WTC11 (cell line): ENCODE measurements at regions not wholly inside any gene's neighbourhood (a gene's known extent, or its start where the extent isn't known, plus 50 kb on each side); places are given as distances from the start of the nearest gene placed in this dataset.

Source experiments
- ATAC-seq: fragments of 200-7000 bp; cut with Tn5 transposase; 2 replicates; pipeline ENCODE4 v1.10.0; 2021; ENCODE audit warnings: mild to moderate bottlenecking, moderate library complexity
- CTCF ChIA-PET: fragments of 300-600 bp; sonication (Branson Sonifier 250); formaldehyde crosslinking; loops from one replicate; lab custom pipeline; 2021; ENCODE audit warnings: antibody characterized with exemption; lab: Charles Lee
- POLR2A ChIA-PET: fragments of 350-600 bp; sonication (Branson Sonifier 250); formaldehyde crosslinking; loops from one replicate; lab custom pipeline; 2021; ENCODE audit warnings: antibody characterized with exemption; lab: Charles Lee
- DNase-seq: peaks from one replicate; pipeline ENCODE4 v3.0.0; 2021; ENCODE audit warnings: low spot score
- H3K27ac Mint-ChIP-seq: 2 replicates; pipeline ENCODE4 v1.8.0; 2021; ENCODE audit warnings: mixed read lengths
- H3K27me3 Mint-ChIP-seq: 2 replicates; pipeline ENCODE4 v1.8.0; 2021; ENCODE audit warnings: low read depth, mild to moderate bottlenecking, moderate library complexity, mixed read lengths
- H3K36me3 Mint-ChIP-seq: 2 replicates; pipeline ENCODE4 v1.8.0; 2021; ENCODE audit warnings: mixed read lengths
- H3K4me1 Mint-ChIP-seq: 2 replicates; pipeline ENCODE4 v1.8.0; 2022; ENCODE audit warnings: mixed read lengths
- H3K4me3 Mint-ChIP-seq: 2 replicates; pipeline ENCODE4 v1.8.0; 2021; ENCODE audit warnings: mild to moderate bottlenecking, moderate library complexity, mixed read lengths
- H3K9me3 Mint-ChIP-seq: 2 replicates; pipeline ENCODE4 v1.8.0; 2021; ENCODE audit warnings: mixed read lengths
- ATF1 ChIP-seq: sonication (generic); formaldehyde crosslinking; IDR thresholded peaks from 2 replicates; pipeline ENCODE4 v1.8.1; 2023; ENCODE audit warnings: mild to moderate bottlenecking, moderate library complexity, missing genetic modification reagents
- CREB1 ChIP-seq: sonication (generic); formaldehyde crosslinking; IDR thresholded peaks from 2 replicates; pipeline ENCODE4 v1.8.0; 2023; ENCODE audit warnings: mild to moderate bottlenecking, missing genetic modification reagents
- ELF4 ChIP-seq: sonication (generic); formaldehyde crosslinking; IDR thresholded peaks from 2 replicates; pipeline ENCODE4 v1.8.1; 2022; ENCODE audit warnings: low read depth, mild to moderate bottlenecking, moderate library complexity, missing genetic modification reagents
- ETV6 ChIP-seq: sonication (generic); formaldehyde crosslinking; IDR thresholded peaks from 2 replicates; pipeline ENCODE4 v1.8.1; 2022; ENCODE audit warnings: mild to moderate bottlenecking, missing genetic modification reagents
- NR2C2 ChIP-seq: sonication (generic); formaldehyde crosslinking; IDR thresholded peaks from 2 replicates; pipeline ENCODE4 v1.8.0; 2022; ENCODE audit warnings: mild to moderate bottlenecking, missing genetic modification reagents
- NR3C1 ChIP-seq: sonication (generic); formaldehyde crosslinking; conservative IDR thresholded peaks from 2 replicates; pipeline ENCODE4 v1.8.1; 2023; ENCODE audit warnings: low read depth, mild to moderate bottlenecking, missing genetic modification reagents
- SOX15 ChIP-seq: fragments of 250-450 bp; sonication (Bioruptor Pico); IDR thresholded peaks from 2 replicates; pipeline ENCODE4 v1.9.0; 2021; ENCODE audit warnings: mild to moderate bottlenecking
- ZNF121 ChIP-seq: sonication (generic); formaldehyde crosslinking; IDR thresholded peaks from 2 replicates; pipeline ENCODE4 v1.8.0; 2023; ENCODE audit warnings: missing genetic modification reagents
- ZNF263 ChIP-seq: sonication (generic); formaldehyde crosslinking; IDR thresholded peaks from 2 replicates; pipeline ENCODE4 v1.8.1; 2022; ENCODE audit warnings: low read depth, mild to moderate bottlenecking, moderate library complexity, missing genetic modification reagents
- ZNF317 ChIP-seq: sonication (generic); formaldehyde crosslinking; IDR thresholded peaks from 2 replicates; pipeline ENCODE4 v1.8.1; 2023; ENCODE audit warnings: low read depth, mild to moderate bottlenecking, moderate library complexity, missing genetic modification reagents, borderline replicate concordance
- ZNF396 ChIP-seq: fragments of 250-450 bp; sonication (Bioruptor Pico); IDR thresholded peaks from 2 replicates; pipeline ENCODE4 v1.8.0; 2021; ENCODE audit warnings: mild to moderate bottlenecking, moderate library complexity, borderline replicate concordance
- TF ChIP-seq, protein P1 (sequence below): sonication (generic); formaldehyde crosslinking; IDR thresholded peaks from 2 replicates; pipeline ENCODE4 v1.8.1; 2023; ENCODE audit warnings: mild to moderate bottlenecking, missing genetic modification reagents, moderate library complexity
- TF ChIP-seq, protein P2 (sequence below): sonication (generic); formaldehyde crosslinking; IDR thresholded peaks from 2 replicates; pipeline ENCODE4 v1.8.0; 2022; ENCODE audit warnings: mild to moderate bottlenecking, missing genetic modification reagents
- TF ChIP-seq, protein P3 (sequence below): fragments of 250-450 bp; sonication (Bioruptor Pico); IDR thresholded peaks from 2 replicates; pipeline ENCODE4 v1.9.0; 2021; ENCODE audit warnings: mild to moderate bottlenecking, borderline replicate concordance
- TF ChIP-seq, protein P4 (sequence below): sonication (generic); formaldehyde crosslinking; IDR thresholded peaks from 2 replicates; pipeline ENCODE4 v1.8.0; 2022; ENCODE audit warnings: mild to moderate bottlenecking, missing genetic modification reagents
- TF ChIP-seq, protein P5 (sequence below): sonication (generic); formaldehyde crosslinking; IDR thresholded peaks from 2 replicates; pipeline ENCODE4 v1.8.0; 2023; ENCODE audit warnings: missing genetic modification reagents
- TF ChIP-seq, protein P6 (sequence below): sonication (generic); formaldehyde crosslinking; IDR thresholded peaks from 2 replicates; pipeline ENCODE4 v1.8.1; 2023; ENCODE audit warnings: mild to moderate bottlenecking, missing genetic modification reagents, borderline replicate concordance

DNA sequence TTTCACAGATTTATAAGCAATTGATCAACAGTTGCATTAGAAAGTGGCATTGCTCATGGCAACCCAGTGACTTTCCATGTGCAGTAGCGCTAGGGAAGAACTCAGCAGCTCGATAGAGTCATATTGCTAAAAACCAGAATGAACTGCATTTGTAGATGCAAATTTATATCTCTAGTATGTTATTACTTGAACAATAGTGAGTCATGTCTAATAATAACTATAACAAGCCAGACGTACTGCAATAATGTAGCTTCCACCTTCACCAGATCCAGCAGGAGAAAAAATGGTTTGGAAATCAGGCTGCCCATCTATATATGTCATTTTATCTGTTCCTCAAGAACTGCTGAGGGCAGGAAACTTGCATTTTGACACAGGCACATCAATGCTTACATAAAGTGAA is 66.5 kb upstream of the FIGN start (continued):
- TF ChIP-seq, protein P1, sequence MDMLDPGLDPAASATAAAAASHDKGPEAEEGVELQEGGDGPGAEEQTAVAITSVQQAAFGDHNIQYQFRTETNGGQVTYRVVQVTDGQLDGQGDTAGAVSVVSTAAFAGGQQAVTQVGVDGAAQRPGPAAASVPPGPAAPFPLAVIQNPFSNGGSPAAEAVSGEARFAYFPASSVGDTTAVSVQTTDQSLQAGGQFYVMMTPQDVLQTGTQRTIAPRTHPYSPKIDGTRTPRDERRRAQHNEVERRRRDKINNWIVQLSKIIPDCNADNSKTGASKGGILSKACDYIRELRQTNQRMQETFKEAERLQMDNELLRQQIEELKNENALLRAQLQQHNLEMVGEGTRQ (CRISPR knock-in tag) = no peak
- TF ChIP-seq CREB1 (CRISPR knock-in tag) = no peak

DNA sequence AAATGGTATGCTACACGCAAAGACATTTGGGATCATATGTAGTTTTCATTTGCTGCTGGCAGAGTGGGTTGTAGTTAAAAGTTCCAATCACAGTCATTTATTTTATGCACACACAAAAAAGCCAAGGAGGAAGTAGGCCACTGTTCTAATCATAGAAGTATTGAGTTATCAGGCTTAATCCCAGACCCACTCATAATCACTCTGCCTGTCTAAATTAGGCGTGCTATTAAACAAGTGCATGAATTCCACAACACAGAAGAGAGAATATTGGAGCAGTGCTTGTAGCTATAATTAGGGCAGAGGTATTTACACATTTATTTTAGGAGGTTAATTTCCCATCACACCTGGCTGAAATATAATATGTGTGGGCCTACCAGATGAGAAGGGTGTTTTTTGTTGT is 65.7 kb upstream of the FIGN start:
- ChIA-PET CTCF (no interaction called here), POLR2A (no interaction called here)
- Mint-ChIP-seq H3K27me3 (no peaks in the 10 kb centered on the region), H3K4me1 (no peaks in the 10 kb centered on the region), H3K9me3 (no peaks in the 10 kb centered on the region), H3K4me3 (no peak overlapping the region), H3K36me3 (no peaks in the 10 kb centered on the region), H3K27ac (no peak overlapping the region)
- DNase-seq = no peak
- no peak for ATAC-seq
- TF ChIP-seq, protein P2, sequence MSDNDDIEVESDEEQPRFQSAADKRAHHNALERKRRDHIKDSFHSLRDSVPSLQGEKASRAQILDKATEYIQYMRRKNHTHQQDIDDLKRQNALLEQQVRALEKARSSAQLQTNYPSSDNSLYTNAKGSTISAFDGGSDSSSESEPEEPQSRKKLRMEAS (CRISPR knock-in tag) = no peak
- TF ChIP-seq ATF1 (CRISPR knock-in tag) (no peak), ZNF263 (CRISPR knock-in tag) (no peak), CREB1 (CRISPR knock-in tag) (no peak), ZNF121 (CRISPR knock-in tag) (no peak), NR3C1 (CRISPR knock-in tag) (no peak), ZNF396 (CRISPR knock-in tag) (no peak), NR2C2 (CRISPR knock-in tag) (no peak), ZNF317 (CRISPR knock-in tag) (no peak), SOX15 (CRISPR knock-in tag) (no peak), ETV6 (CRISPR knock-in tag) (no peak), ELF4 (no peak)
- TF ChIP-seq, protein P3, sequence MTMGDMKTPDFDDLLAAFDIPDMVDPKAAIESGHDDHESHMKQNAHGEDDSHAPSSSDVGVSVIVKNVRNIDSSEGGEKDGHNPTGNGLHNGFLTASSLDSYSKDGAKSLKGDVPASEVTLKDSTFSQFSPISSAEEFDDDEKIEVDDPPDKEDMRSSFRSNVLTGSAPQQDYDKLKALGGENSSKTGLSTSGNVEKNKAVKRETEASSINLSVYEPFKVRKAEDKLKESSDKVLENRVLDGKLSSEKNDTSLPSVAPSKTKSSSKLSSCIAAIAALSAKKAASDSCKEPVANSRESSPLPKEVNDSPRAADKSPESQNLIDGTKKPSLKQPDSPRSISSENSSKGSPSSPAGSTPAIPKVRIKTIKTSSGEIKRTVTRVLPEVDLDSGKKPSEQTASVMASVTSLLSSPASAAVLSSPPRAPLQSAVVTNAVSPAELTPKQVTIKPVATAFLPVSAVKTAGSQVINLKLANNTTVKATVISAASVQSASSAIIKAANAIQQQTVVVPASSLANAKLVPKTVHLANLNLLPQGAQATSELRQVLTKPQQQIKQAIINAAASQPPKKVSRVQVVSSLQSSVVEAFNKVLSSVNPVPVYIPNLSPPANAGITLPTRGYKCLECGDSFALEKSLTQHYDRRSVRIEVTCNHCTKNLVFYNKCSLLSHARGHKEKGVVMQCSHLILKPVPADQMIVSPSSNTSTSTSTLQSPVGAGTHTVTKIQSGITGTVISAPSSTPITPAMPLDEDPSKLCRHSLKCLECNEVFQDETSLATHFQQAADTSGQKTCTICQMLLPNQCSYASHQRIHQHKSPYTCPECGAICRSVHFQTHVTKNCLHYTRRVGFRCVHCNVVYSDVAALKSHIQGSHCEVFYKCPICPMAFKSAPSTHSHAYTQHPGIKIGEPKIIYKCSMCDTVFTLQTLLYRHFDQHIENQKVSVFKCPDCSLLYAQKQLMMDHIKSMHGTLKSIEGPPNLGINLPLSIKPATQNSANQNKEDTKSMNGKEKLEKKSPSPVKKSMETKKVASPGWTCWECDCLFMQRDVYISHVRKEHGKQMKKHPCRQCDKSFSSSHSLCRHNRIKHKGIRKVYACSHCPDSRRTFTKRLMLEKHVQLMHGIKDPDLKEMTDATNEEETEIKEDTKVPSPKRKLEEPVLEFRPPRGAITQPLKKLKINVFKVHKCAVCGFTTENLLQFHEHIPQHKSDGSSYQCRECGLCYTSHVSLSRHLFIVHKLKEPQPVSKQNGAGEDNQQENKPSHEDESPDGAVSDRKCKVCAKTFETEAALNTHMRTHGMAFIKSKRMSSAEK (CRISPR knock-in tag) = no peak
- TF ChIP-seq, protein P4, sequence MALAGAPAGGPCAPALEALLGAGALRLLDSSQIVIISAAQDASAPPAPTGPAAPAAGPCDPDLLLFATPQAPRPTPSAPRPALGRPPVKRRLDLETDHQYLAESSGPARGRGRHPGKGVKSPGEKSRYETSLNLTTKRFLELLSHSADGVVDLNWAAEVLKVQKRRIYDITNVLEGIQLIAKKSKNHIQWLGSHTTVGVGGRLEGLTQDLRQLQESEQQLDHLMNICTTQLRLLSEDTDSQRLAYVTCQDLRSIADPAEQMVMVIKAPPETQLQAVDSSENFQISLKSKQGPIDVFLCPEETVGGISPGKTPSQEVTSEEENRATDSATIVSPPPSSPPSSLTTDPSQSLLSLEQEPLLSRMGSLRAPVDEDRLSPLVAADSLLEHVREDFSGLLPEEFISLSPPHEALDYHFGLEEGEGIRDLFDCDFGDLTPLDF (CRISPR knock-in tag) = no peak
- TF ChIP-seq, protein P5, sequence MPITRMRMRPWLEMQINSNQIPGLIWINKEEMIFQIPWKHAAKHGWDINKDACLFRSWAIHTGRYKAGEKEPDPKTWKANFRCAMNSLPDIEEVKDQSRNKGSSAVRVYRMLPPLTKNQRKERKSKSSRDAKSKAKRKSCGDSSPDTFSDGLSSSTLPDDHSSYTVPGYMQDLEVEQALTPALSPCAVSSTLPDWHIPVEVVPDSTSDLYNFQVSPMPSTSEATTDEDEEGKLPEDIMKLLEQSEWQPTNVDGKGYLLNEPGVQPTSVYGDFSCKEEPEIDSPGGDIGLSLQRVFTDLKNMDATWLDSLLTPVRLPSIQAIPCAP = no peak
- TF ChIP-seq, protein P6, sequence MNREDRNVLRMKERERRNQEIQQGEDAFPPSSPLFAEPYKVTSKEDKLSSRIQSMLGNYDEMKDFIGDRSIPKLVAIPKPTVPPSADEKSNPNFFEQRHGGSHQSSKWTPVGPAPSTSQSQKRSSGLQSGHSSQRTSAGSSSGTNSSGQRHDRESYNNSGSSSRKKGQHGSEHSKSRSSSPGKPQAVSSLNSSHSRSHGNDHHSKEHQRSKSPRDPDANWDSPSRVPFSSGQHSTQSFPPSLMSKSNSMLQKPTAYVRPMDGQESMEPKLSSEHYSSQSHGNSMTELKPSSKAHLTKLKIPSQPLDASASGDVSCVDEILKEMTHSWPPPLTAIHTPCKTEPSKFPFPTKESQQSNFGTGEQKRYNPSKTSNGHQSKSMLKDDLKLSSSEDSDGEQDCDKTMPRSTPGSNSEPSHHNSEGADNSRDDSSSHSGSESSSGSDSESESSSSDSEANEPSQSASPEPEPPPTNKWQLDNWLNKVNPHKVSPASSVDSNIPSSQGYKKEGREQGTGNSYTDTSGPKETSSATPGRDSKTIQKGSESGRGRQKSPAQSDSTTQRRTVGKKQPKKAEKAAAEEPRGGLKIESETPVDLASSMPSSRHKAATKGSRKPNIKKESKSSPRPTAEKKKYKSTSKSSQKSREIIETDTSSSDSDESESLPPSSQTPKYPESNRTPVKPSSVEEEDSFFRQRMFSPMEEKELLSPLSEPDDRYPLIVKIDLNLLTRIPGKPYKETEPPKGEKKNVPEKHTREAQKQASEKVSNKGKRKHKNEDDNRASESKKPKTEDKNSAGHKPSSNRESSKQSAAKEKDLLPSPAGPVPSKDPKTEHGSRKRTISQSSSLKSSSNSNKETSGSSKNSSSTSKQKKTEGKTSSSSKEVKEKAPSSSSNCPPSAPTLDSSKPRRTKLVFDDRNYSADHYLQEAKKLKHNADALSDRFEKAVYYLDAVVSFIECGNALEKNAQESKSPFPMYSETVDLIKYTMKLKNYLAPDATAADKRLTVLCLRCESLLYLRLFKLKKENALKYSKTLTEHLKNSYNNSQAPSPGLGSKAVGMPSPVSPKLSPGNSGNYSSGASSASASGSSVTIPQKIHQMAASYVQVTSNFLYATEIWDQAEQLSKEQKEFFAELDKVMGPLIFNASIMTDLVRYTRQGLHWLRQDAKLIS = no peak
